ENCODE measurements at regions not wholly inside any gene's neighbourhood (a gene's known extent, or its start where the extent isn't known, plus 50 kb on each side); places are given as distances from the start of the nearest gene placed in this dataset.

GRCh38 chr13:54965881-54966280 is 1937.3 kb downstream of the OLFM4 start:
- DNase-seq (ENCODE audit: low spot score): no peak
- Mint-ChIP-seq H3K36me3 (ENCODE audit: low read depth, unreplicated experiment) (no peaks in the 10 kb centered on the region), H3K9me3 (ENCODE audit: unreplicated experiment) (no peaks in the 10 kb centered on the region), H3K4me3 (ENCODE audit: unreplicated experiment) (no peak overlapping the region), H3K27me3 (ENCODE audit: unreplicated experiment) (no peaks in the 10 kb centered on the region), H3K27ac (ENCODE audit: unreplicated experiment) (no peak overlapping the region), H3K4me1 (ENCODE audit: unreplicated experiment) (no peaks in the 10 kb centered on the region)
- no peak for TF ChIP-seq CTCF (IDR thresholded peaks at IDR 0.05; ENCODE audit: unreplicated experiment)

- Mint-ChIP-seq H3K27ac (ENCODE audit: unreplicated experiment) (no peak overlapping the region), H3K9me3 (ENCODE audit: unreplicated experiment) (no peaks in the 10 kb centered on the region)
Observed at GRCh38 chr13:54972838-54973237, 1944.2 kb downstream of the OLFM4 start.

GRCh38 chr13:54975676-54976075 is 1947.1 kb downstream of the OLFM4 start:
- Mint-ChIP-seq H3K4me1 (ENCODE audit: unreplicated experiment) (no peaks in the 10 kb centered on the region), H3K9me3 (ENCODE audit: unreplicated experiment) (no peaks in the 10 kb centered on the region), H3K36me3 (ENCODE audit: low read depth, unreplicated experiment) (no peaks in the 10 kb centered on the region), H3K27ac (ENCODE audit: unreplicated experiment) (no peak overlapping the region), H3K27me3 (ENCODE audit: unreplicated experiment) (no peaks in the 10 kb centered on the region), H3K4me3 (ENCODE audit: unreplicated experiment) (no peak overlapping the region)
- no peak for TF ChIP-seq CTCF (IDR thresholded peaks at IDR 0.05; ENCODE audit: unreplicated experiment)
- DNase-seq (ENCODE audit: low spot score): no peak

More at GRCh38 chr13:54972838-54973237, 1944.2 kb downstream of the OLFM4 start:
- Mint-ChIP-seq H3K27me3 (ENCODE audit: unreplicated experiment) (no peaks in the 10 kb centered on the region), H3K36me3 (ENCODE audit: low read depth, unreplicated experiment) (no peaks in the 10 kb centered on the region), H3K4me1 (ENCODE audit: unreplicated experiment) (no peaks in the 10 kb centered on the region), H3K4me3 (ENCODE audit: unreplicated experiment) (no peak overlapping the region)
- TF ChIP-seq CTCF (IDR thresholded peaks at IDR 0.05; ENCODE audit: unreplicated experiment): no peak
- DNase-seq (ENCODE audit: low spot score): no peak

GRCh38 chr13:54980651-54981050 is 1952.0 kb downstream of the OLFM4 start:
- Mint-ChIP-seq H3K27me3 (ENCODE audit: unreplicated experiment) (no peaks in the 10 kb centered on the region), H3K9me3 (ENCODE audit: unreplicated experiment) (no peaks in the 10 kb centered on the region), H3K27ac (ENCODE audit: unreplicated experiment) (no peak overlapping the region), H3K4me3 (ENCODE audit: unreplicated experiment) (no peak overlapping the region), H3K36me3 (ENCODE audit: low read depth, unreplicated experiment) (no peaks in the 10 kb centered on the region), H3K4me1 (ENCODE audit: unreplicated experiment) (no peaks in the 10 kb centered on the region)
- DNase-seq (ENCODE audit: low spot score): no peak
- TF ChIP-seq CTCF (IDR thresholded peaks at IDR 0.05; ENCODE audit: unreplicated experiment): no peak

GRCh38 chr13:54989418-54989817 is 1960.8 kb downstream of the OLFM4 start:
- H3K27ac Mint-ChIP-seq (ENCODE audit: unreplicated experiment): no peak overlapping the region
- no peak for TF ChIP-seq CTCF (IDR thresholded peaks at IDR 0.05; ENCODE audit: unreplicated experiment)
- H3K36me3 Mint-ChIP-seq (ENCODE audit: low read depth, unreplicated experiment): no peaks in the 10 kb centered on the region
- H3K4me3 Mint-ChIP-seq (ENCODE audit: unreplicated experiment): no peak overlapping the region
- no peaks in the 10 kb centered on the region for H3K27me3 Mint-ChIP-seq (ENCODE audit: unreplicated experiment)
- no peaks in the 10 kb centered on the region for H3K4me1 Mint-ChIP-seq (ENCODE audit: unreplicated experiment)
- no peaks in the 10 kb centered on the region for H3K9me3 Mint-ChIP-seq (ENCODE audit: unreplicated experiment)
- no peak for DNase-seq (ENCODE audit: low spot score)
